Vagina (tissue), 2 donors: ENCODE measurements at regions not wholly inside any gene's neighbourhood (a gene's known extent, or its start where the extent isn't known, plus 50 kb on each side); places are given as distances from the start of the nearest gene placed in this dataset.

Experiments
- DNase-seq, 2 donors: peaks; one replicate each; pipeline ENCODE4 v3.0.0-alpha.2; 2017; ENCODE audit errors: extremely low spot score in 2 of 2
- H3K27ac ChIP-seq: fragments of 200-600 bp; sonication (generic); one replicate; pipeline ENCODE4 v1.5.1; 2019
- H3K27me3 ChIP-seq: fragments of 200-600 bp; sonication (generic); one replicate; pipeline ENCODE4 v1.5.1; 2019
- H3K36me3 ChIP-seq, 2 donors: fragments of 200-600 bp; sonication (generic); one replicate each; pipeline ENCODE4 v1.5.1; 2017 to 2019
- H3K4me1 ChIP-seq: fragments of 200-600 bp; sonication (generic); one replicate; pipeline ENCODE4 v1.5.1; 2019
- H3K4me3 ChIP-seq, 2 donors: fragments of 200-600 bp; sonication (generic); 1 replicate in 1 of 2; 2 replicates in 1 of 2; pipeline ENCODE4 v1.5.1; 2016 to 2019
- H3K9me3 ChIP-seq: fragments of 200-600 bp; sonication (generic); one replicate; pipeline ENCODE4 v1.5.1; 2019
- POLR2A ChIP-seq, 2 donors: fragments of 450-650 bp; IDR thresholded peaks; one replicate each; pipeline ENCODE4 v1.6.1; 2017; ENCODE audit warnings: antibody characterized with exemption in 2 of 2, mild to moderate bottlenecking in 2 of 2, moderate library complexity in 2 of 2
- POLR2AphosphoS5 ChIP-seq, 2 donors: sonication (generic); formaldehyde crosslinking; IDR thresholded peaks; one replicate each; pipeline ENCODE4 v1.9.0; 2017; ENCODE audit warnings: antibody characterized with exemption in 2 of 2, mild to moderate bottlenecking in 2 of 2, low read depth in 1 of 2; ENCODE audit not compliant: insufficient read depth in 1 of 2
- intact Hi-C: fragments of 100-400 bp; cut with DNase I; formaldehyde crosslinking; loops from one replicate; pipeline ENCODE4 v1.15.1; 2023
- TF ChIP-seq, protein P1 (sequence below), 3 experiments: fragments of 450-650 bp in 2 of 3; fragments of 200-600 bp in 1 of 3; sonication (generic) in 1 of 3; IDR thresholded peaks; one replicate each; pipeline ENCODE4 v1.5.1; 2017 to 2019; ENCODE audit warnings: antibody characterized with exemption in 3 of 3, mild to moderate bottlenecking in 2 of 3, moderate library complexity in 2 of 3

DNA sequence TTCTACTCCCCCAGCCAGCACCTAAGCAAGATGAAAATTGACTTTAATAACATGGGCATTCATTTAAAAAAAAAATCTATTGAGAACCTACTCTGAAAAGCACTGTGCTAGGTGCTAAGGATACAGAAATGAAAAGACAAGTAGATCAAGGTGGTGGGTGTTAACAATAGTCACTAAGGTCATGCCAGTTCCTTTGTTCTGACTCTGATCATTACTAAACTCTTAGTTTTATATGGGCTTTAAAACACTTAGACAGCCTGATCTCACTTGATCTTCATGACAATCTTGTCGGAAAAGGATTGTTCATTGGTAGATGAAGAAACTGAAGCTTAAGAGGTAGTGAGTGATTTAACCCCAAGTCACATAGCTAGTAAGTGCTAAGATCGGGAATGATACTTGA, 285.7 kb upstream of the PRDM1 start:
- H3K4me3 ChIP-seq, result no peak overlapping the region
- intact Hi-C loops, result no loop called here
- no peak for TF ChIP-seq POLR2A (IDR thresholded peaks at IDR 0.05)
- TF ChIP-seq, protein P1, sequence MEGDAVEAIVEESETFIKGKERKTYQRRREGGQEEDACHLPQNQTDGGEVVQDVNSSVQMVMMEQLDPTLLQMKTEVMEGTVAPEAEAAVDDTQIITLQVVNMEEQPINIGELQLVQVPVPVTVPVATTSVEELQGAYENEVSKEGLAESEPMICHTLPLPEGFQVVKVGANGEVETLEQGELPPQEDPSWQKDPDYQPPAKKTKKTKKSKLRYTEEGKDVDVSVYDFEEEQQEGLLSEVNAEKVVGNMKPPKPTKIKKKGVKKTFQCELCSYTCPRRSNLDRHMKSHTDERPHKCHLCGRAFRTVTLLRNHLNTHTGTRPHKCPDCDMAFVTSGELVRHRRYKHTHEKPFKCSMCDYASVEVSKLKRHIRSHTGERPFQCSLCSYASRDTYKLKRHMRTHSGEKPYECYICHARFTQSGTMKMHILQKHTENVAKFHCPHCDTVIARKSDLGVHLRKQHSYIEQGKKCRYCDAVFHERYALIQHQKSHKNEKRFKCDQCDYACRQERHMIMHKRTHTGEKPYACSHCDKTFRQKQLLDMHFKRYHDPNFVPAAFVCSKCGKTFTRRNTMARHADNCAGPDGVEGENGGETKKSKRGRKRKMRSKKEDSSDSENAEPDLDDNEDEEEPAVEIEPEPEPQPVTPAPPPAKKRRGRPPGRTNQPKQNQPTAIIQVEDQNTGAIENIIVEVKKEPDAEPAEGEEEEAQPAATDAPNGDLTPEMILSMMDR (IDR thresholded peaks at IDR 0.05), result no peak
- TF ChIP-seq POLR2AphosphoS5 (IDR thresholded peaks at IDR 0.05; ENCODE audit: insufficient read depth in 1 of 2, low read depth in 1 of 2), result no peak
- no peaks in the 10 kb centered on the region for H3K9me3 ChIP-seq
- H3K36me3 ChIP-seq, result no peaks in the 10 kb centered on the region
- peaks cover 32% of the 10 kb centered on the region for H3K4me1 ChIP-seq
- no peaks in the 10 kb centered on the region for H3K27me3 ChIP-seq
- DNase-seq, result no peak
- H3K27ac ChIP-seq, result no peak overlapping the region

DNA sequence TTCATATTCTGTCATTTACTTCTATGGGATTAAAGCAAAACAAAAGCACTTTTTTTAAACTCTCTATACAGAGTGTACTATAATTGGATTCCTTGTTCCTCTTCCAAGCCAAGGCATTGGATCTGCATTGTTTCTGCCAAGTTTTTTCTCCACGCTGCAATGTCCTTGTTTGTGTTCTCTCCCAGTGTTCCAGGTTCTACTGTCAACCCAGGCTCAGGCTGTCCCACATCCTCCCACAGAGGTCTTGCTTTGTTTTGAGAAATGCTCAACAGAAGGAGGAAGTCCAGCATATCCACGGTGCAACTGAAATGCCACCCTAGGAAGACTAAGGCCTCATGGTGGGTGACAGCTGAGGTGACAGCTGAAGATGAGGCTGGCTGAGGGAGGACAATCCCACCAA, 287.1 kb upstream of the PRDM1 start:
- Histone ChIP-seq H3K9me3 (no peaks in the 10 kb centered on the region), H3K36me3 (no peaks in the 10 kb centered on the region), H3K27me3 (no peaks in the 10 kb centered on the region), H3K4me1 (peaks cover 32% of the 10 kb centered on the region), H3K27ac (peak overlapping the region; percentile 62), H3K4me3 (no peak overlapping the region)
- TF ChIP-seq, protein P1 (IDR thresholded peaks at IDR 0.05), result no peak
- TF ChIP-seq POLR2A (IDR thresholded peaks at IDR 0.05), result no peak
- peak in 1 of 2 donors; percentile 37 for TF ChIP-seq POLR2AphosphoS5 (IDR thresholded peaks at IDR 0.05; ENCODE audit: insufficient read depth in 1 of 2, low read depth in 1 of 2)
- DNase-seq, result no peak
- intact Hi-C loops, result no loop called here

DNA sequence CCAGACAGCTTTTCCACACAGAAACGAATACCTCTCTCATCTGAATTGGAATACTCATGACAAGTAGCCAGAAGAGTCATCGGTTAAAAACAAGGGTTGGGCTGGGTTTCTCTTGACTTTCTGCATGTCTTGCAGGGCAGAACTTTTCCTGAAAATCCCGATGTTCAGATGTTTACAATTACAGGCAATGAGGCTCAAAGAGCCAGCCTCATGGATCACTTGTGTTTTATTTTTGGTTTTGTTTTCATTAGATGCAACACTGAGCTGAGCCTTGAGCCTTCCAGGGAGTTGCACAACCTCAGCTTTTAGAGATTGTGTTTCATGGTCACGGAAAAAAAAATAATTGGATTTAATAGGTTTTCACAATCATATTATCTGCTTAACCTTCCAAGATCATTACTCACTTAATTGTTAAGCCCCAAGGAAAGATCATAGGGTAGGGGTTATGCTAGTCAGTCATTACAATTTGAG, 288.1 kb upstream of the PRDM1 start:
- Histone ChIP-seq H3K4me3 (no peak overlapping the region), H3K27ac (peak overlapping the region; percentile 49), H3K9me3 (no peaks in the 10 kb centered on the region), H3K27me3 (no peaks in the 10 kb centered on the region), H3K36me3 (no peaks in the 10 kb centered on the region), H3K4me1 (peaks cover 32% of the 10 kb centered on the region)
- DNase-seq, result no peak
- TF ChIP-seq POLR2AphosphoS5 (IDR thresholded peaks at IDR 0.05; ENCODE audit: insufficient read depth in 1 of 2, low read depth in 1 of 2) (peak; percentile 46), POLR2A (IDR thresholded peaks at IDR 0.05) (no peak)
- TF ChIP-seq, protein P1 (IDR thresholded peaks at IDR 0.05), result no peak
- intact Hi-C loops, result no loop called here

DNA sequence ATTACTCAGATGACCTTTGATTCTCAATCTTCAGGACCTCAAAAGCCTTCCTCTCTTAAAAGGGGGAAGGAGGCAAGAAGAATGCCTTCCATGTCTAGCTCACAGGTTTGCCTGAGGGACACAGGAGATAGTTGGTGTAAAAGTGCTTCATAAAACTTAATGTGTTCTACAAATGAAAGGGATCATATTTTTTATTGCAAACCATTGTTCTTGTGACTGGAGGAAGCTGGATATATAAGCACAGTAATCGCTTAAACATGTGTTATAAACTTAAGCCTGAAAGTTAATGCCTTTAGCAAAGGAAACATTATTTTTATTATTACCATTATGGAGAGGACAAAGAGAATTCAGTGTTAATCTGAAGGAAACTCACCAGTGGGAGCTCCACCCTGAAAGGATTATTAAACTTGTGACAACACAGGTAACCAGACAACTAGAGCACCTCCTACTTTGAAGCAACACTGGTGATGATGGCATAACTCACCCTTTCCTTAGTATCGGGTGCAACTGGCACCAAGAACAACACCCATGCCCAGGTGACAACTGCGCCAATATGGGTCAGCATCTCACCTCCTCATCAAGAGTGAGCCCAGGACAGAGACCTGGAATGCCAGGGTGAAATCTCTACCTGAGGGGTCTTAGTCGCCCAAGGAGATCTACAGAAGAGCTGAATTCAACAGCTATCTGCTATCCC, 288.7 kb upstream of the PRDM1 start:
- no peak for DNase-seq
- H3K4me3 ChIP-seq, result no peak overlapping the region
- peaks cover 32% of the 10 kb centered on the region for H3K4me1 ChIP-seq

More for the DNA sequence above, 288.7 kb upstream of the PRDM1 start:
- H3K9me3 ChIP-seq, result no peaks in the 10 kb centered on the region
- H3K36me3 ChIP-seq, result no peaks in the 10 kb centered on the region
- H3K27me3 ChIP-seq, result no peaks in the 10 kb centered on the region
- TF ChIP-seq POLR2AphosphoS5 (IDR thresholded peaks at IDR 0.05; ENCODE audit: insufficient read depth in 1 of 2, low read depth in 1 of 2), result no peak
- TF ChIP-seq POLR2A (IDR thresholded peaks at IDR 0.05), result no peak
- TF ChIP-seq, protein P1 (IDR thresholded peaks at IDR 0.05), result no peak
- peak overlapping the region; percentile 49 for H3K27ac ChIP-seq
- intact Hi-C loops, result no loop called here
